ENCODE measurements at regions not wholly inside any gene's neighbourhood (a gene's known extent, or its start where the extent isn't known, plus 50 kb on each side); places are given as distances from the start of the nearest gene placed in this dataset.

DNA sequence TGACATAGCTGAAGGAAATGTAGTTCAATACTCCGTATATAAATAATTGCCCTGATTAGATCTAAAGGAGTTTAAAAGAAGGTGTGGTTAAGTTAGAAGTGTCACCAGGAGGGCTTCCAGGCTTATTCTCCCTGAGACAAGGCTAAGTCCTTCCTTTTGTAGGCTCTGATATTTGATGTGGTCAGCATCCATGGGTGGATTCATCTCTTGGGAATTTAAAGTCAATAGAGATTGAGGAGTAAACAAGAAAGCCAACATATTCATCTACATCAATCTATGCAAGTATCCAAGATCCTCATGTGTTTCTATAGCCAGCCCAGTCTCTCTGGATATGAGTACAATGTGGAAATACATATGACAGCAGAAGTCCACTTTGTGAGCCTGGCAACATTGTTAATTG lies 76.8 kb downstream of the KCTD12 start:
- Mint-ChIP-seq H3K27ac (no peak overlapping the region), H3K36me3 (no peaks in the 10 kb centered on the region), H3K4me1 (no peaks in the 10 kb centered on the region), H3K9me3 (peaks cover 2% of the 10 kb centered on the region), H3K4me3 (no peak overlapping the region), H3K27me3 (peaks cover 3% of the 10 kb centered on the region)
- POLR2A ChIA-PET: no interaction called here
- no peak for ATAC-seq (ENCODE audit: low read depth)
- DNase-seq: no peak

DNA sequence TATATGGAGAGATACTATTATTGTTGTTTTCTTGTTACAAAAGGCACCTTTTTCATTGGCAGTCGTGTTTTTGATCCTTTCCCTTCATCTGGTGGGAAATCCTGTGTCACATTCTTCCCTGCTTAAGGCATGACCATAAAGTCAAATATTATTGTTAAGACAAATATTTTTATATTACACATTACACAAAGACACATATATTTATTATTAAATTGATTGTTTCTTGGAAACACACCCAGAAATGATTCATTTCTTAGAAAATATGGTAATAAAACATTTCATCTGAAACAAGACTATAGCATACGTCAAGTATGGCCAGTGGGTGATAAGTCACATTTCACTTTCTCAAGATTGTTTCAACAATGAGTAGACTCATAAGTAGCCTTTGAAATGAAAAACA lies 77.3 kb downstream of the KCTD12 start:
- Mint-ChIP-seq H3K4me1 (no peaks in the 10 kb centered on the region), H3K27ac (no peak overlapping the region), H3K27me3 (peaks cover 3% of the 10 kb centered on the region), H3K4me3 (no peak overlapping the region), H3K36me3 (no peaks in the 10 kb centered on the region), H3K9me3 (peaks cover 2% of the 10 kb centered on the region)
- no peak for ATAC-seq (ENCODE audit: low read depth)
- POLR2A ChIA-PET: no interaction called here
- no peak for DNase-seq

DNA sequence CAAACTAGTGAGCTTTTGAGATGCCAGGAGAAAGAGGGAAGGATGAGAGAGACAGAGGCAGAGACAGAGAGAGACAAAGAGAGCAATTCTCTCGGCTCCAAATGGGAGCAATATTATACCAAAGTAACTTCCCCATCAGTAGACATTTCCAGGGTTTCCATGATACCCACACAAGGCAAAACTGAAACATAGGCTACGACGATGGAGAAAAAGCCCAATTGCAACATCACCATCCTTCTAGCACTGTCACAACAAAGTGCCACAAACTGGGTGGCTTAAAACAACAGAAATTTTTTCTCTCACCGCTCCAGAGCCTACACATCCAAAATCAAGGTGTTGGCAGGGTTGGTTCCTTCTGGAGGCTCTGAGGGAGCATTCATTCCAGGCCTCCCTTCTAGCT lies 81.4 kb downstream of the KCTD12 start:
- ATAC-seq (ENCODE audit: low read depth) (no peak), DNase-seq (no peak)
- Mint-ChIP-seq H3K27me3 (no peaks in the 10 kb centered on the region), H3K9me3 (no peaks in the 10 kb centered on the region), H3K36me3 (no peaks in the 10 kb centered on the region), H3K4me3 (no peak overlapping the region), H3K27ac (no peak overlapping the region), H3K4me1 (no peaks in the 10 kb centered on the region)
- POLR2A ChIA-PET: no interaction called here

DNA sequence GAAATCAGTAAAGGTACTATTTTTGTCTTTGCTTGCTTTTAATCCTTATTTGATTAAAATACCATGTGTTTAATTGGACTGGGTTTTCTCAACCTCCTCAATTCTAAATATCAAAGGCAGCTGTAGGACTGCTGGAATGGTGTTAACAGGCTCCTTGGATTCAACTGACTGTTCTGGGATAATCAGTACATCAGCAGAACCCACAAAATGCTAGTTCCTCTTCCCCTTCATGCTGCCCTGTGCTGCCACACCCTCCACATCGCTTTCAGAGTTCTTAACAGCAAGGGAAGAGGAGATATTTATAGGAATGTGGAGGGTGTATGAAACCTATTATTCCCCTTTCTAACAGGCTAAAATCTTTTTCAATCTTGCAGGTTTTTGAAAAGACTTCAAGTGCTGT lies 82.4 kb downstream of the KCTD12 start:
- no peaks in the 10 kb centered on the region for H3K27me3 Mint-ChIP-seq
- DNase-seq (no peak), ATAC-seq (ENCODE audit: low read depth) (no peak)
- no peaks in the 10 kb centered on the region for H3K36me3 Mint-ChIP-seq
- POLR2A ChIA-PET: no interaction called here
- no peaks in the 10 kb centered on the region for H3K4me1 Mint-ChIP-seq
- no peak overlapping the region for H3K4me3 Mint-ChIP-seq
- H3K9me3 Mint-ChIP-seq: no peaks in the 10 kb centered on the region
- no peak overlapping the region for H3K27ac Mint-ChIP-seq

DNA sequence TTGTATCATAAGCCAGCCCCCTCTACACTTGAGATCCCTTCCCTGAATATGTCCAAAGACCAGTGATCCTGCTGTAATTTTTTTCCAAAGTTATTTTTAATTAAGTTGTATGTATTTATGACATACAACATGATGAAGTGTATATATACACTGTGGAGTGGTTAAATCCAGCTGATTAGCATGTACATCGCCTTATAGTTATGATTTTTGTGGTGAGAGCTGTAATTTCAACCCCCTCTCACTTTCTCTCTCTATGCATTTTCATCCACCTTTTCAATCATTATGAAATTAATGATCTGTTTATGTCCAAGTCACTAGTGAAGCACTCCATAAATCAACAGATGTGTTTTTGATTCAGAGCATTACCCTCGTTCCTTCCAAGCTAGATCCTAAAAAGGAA lies 85.3 kb downstream of the KCTD12 start:
- Mint-ChIP-seq H3K27ac (no peak overlapping the region), H3K27me3 (no peaks in the 10 kb centered on the region), H3K4me3 (no peak overlapping the region), H3K4me1 (no peaks in the 10 kb centered on the region), H3K9me3 (no peaks in the 10 kb centered on the region), H3K36me3 (no peaks in the 10 kb centered on the region)
- DNase-seq: no peak
- no peak for ATAC-seq (ENCODE audit: low read depth)
- POLR2A ChIA-PET: no interaction called here

DNA sequence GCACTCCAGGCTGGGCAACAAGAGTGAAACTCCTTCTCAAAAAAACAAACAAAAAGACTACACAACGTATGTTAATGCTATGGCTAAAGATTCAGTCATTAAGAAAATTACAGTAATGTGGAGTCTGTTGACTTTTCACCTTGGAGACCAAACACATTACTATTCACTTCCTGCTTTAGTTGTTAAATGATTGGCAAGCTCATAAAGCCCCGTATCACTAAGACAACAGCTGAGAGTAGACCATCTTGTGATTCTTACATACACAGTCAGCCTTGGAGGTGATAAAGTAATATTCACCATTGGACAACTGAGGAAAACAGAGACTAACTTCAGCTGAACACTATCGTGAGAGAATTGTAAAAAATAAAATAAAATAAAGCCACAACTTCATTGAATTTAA lies 86.5 kb downstream of the KCTD12 start:
- POLR2A ChIA-PET: no interaction called here
- no peaks in the 10 kb centered on the region for H3K4me1 Mint-ChIP-seq
- H3K27me3 Mint-ChIP-seq: no peaks in the 10 kb centered on the region
- no peaks in the 10 kb centered on the region for H3K36me3 Mint-ChIP-seq
- no peaks in the 10 kb centered on the region for H3K9me3 Mint-ChIP-seq
- H3K4me3 Mint-ChIP-seq: no peak overlapping the region
- DNase-seq: no peak
- no peak overlapping the region for H3K27ac Mint-ChIP-seq
- ATAC-seq (ENCODE audit: low read depth): no peak

DNA sequence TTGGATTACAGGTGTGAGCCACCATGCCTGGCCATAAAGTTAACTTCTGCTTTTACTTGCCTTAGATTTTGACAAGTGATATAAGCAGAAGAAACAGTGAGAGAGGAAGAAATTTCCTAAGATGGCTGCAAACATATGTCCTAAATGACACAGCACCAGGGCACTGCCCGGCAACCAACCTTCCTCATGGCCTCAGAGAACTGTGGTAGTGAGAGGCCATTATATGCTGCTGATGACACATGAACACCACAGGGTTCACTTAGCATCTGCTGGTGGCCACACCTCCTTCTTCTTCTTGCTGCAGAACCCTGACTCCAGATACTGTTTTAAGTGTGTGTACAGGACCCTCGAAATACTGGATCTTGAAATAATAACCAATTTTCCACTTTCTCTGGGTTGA lies 88.2 kb downstream of the KCTD12 start:
- ATAC-seq (ENCODE audit: low read depth) (no peak), DNase-seq (no peak)
- Mint-ChIP-seq H3K4me1 (no peaks in the 10 kb centered on the region), H3K27ac (no peak overlapping the region), H3K9me3 (no peaks in the 10 kb centered on the region), H3K4me3 (no peak overlapping the region), H3K36me3 (no peaks in the 10 kb centered on the region), H3K27me3 (no peaks in the 10 kb centered on the region)
- POLR2A ChIA-PET: no interaction called here

DNA sequence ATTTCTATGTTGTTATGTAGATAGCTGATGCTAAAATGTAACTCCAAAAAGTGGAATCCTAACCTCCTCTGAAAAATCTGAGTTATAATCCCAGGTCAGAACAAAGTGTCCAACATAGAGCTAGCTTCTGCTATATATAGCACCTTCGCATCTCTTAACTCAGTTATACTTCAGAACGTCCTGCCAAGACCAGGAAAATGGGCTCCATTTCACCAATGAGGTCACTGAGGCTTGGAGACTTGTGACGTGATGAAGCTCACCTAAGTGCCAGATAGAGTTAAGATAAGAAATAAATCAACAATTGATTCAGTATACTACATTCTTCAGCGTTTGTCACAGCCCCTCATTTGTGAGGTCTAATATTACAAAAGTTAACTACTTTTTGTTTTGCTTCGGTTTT lies 88.8 kb downstream of the KCTD12 start:
- H3K36me3 Mint-ChIP-seq: no peaks in the 10 kb centered on the region

DNA sequence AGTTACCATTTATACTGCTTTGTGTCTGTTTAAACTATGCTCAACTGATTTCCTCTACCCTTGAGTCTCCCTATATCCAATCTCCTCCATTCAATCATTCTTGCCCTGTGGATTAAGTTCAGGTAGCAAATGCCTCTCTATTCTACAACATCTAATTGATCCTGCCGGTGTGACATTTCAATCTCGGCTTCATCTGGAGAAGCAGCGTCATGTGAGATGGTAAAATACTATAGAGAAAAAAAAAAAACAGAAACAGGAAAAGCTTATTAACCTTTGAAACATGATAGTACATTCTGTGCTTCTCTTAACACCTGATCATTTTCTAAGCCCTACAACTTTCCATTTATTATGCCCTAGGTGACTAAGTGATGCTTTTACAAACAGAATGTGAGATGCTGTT lies 89.4 kb downstream of the KCTD12 start:
- Mint-ChIP-seq H3K27me3 (no peaks in the 10 kb centered on the region), H3K9me3 (no peaks in the 10 kb centered on the region), H3K4me3 (no peak overlapping the region), H3K36me3 (no peaks in the 10 kb centered on the region), H3K4me1 (no peaks in the 10 kb centered on the region), H3K27ac (no peak overlapping the region)
- ATAC-seq (ENCODE audit: low read depth) (no peak), DNase-seq (no peak)
- POLR2A ChIA-PET: no interaction called here

More for the DNA sequence above, 88.8 kb downstream of the KCTD12 start:
- no peak for DNase-seq
- Mint-ChIP-seq H3K9me3 (no peaks in the 10 kb centered on the region), H3K27ac (no peak overlapping the region), H3K27me3 (no peaks in the 10 kb centered on the region), H3K4me1 (no peaks in the 10 kb centered on the region), H3K4me3 (no peak overlapping the region)
- ATAC-seq (ENCODE audit: low read depth): no peak
- POLR2A ChIA-PET: no interaction called here

DNA sequence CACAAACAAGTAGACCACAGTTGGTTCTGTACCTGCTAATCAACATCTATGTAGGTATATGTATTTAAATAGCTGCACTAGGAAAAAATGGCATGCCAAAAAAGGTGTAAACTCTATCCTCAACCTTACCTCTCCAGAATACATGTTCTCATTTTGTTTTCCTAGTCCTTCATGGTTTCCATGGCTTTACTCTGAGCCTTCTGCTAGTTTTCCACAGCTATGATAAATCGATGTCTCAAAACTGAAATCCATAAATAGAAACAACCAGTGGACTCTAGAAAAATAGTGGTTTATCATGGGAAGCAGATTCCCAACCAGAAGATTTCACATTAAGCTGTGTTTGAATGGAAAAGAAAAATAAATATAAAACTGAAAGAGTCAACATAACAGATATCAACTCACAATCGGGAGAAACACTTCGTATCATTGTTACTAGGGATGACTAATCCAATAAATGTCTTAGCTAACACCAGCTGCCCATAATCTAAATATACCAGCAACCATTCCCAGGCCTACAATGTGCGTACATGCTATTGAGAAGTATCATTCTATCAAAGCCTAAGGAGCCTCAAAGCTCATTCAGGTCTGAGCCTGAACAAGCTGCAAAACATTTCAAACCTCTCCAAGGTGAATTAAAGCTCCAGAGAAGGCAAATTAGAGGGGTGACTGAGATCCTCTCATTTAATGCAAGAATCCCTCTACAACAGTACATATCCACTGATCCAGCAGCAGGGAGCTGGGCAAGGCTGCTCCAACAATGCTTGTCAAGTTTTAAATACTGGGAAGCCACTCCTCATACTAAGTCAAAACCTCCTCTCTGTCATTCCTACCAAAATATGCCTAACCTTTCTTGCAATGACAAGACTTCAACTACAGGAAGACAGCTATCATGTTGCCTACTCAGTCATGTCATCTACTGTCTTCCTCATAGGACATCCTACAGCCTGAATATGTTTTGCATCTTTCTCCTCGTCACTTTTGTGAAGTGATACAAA lies 90.2 kb downstream of the KCTD12 start:
- no peaks in the 10 kb centered on the region for H3K9me3 Mint-ChIP-seq
- H3K27ac Mint-ChIP-seq: no peak overlapping the region
- DNase-seq: no peak
- H3K4me1 Mint-ChIP-seq: no peaks in the 10 kb centered on the region
- POLR2A ChIA-PET: no interaction called here
- no peaks in the 10 kb centered on the region for H3K27me3 Mint-ChIP-seq
- H3K4me3 Mint-ChIP-seq: no peak overlapping the region
- H3K36me3 Mint-ChIP-seq: no peaks in the 10 kb centered on the region
- no peak for ATAC-seq (ENCODE audit: low read depth)

DNA sequence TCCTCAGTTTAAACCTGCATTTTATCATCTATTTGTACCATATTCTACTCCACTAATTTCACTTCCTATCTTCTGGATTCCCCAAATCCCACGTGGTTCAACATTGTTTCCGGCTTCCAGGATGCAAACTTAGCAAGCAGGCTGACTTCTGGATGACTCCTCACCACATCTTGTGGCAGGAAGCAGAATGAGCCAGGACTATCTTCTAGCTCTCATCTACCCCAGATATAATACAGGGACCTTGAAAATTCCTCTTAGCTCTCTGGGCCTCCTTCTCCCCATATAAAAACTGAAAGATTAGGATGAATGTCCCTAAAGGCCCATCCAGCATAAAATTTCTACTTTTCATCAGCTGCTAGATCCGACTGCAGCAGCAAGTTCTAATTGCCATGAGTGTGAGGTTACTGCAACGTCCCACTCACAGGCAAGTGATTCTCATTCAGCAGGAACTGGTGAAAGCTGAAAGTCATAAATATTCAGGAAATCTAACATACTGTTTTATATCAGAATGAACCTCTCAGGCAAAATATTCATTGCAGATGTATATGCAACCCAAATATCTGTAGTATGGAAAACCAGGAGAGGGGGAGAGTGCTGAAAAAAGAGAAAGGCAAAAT lies 93.4 kb downstream of the KCTD12 start:
- no peak overlapping the region for H3K4me3 Mint-ChIP-seq
- no peaks in the 10 kb centered on the region for H3K9me3 Mint-ChIP-seq
- H3K4me1 Mint-ChIP-seq: no peaks in the 10 kb centered on the region
- no peak for DNase-seq
- H3K27ac Mint-ChIP-seq: no peak overlapping the region
- no peak for ATAC-seq (ENCODE audit: low read depth)
- no peaks in the 10 kb centered on the region for H3K36me3 Mint-ChIP-seq
- POLR2A ChIA-PET: no interaction called here
- no peaks in the 10 kb centered on the region for H3K27me3 Mint-ChIP-seq

DNA sequence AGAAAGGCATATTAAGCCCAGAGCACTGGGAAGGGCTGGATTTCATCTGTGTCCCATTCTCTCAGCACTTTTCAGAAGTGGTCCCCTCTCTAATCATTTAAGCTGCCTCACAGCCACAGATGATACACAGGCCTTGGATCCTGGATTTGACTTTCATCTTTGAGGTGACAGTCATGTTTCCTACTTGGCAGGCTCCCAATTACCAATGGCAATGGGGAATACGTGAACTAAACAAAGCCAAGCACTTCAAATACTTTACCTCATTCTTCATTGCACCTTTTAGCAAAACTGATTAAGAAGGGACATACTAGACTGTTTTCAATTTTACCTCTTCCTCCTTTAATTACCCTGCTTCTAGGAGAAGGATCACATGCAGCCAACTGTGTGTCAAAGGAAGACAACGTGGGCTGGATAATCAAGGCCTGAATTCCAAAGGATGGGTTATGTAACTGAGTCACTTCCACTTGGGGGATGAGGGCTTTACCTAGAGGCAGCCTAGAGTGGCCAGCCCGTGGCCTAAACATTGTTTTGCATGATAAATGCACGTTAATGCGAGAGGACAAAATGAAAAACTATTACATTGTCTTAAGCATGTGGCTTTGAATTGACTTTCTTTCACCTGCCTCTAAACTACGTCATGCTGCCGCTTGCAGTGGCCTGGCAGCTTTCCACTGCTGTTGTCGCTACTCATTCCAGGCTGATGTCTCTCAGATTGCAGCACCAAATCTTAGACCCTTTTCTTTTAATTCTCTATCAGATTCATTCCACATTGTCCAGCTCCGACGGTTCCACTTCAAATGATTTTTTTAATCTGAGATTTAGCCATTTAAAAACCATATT lies 95.0 kb downstream of the KCTD12 start:
- H3K36me3 Mint-ChIP-seq: no peaks in the 10 kb centered on the region

DNA sequence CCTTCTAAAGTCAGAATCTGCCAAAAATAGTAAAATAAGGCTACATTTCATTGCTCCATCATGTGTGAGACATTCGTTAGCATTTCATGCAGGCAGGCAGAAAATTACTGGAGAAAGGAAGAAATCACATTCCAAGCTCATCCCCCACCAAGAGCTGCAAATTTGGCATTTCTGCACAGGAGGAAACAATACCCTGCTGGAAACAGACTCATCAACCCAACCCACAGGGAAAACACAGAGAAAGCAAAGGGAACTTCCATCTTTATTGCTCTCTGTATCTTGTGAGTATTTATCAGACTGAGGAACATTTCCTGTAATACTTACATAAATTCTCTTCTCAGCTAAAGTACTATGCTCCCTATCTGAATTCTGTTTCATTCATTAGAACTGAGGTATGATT lies 95.7 kb downstream of the KCTD12 start:
- H3K36me3 Mint-ChIP-seq: no peaks in the 10 kb centered on the region
- H3K27me3 Mint-ChIP-seq: peaks cover 3% of the 10 kb centered on the region
- no peaks in the 10 kb centered on the region for H3K9me3 Mint-ChIP-seq
- DNase-seq: no peak
- ATAC-seq (ENCODE audit: low read depth): no peak
- H3K4me3 Mint-ChIP-seq: no peak overlapping the region
- H3K4me1 Mint-ChIP-seq: no peaks in the 10 kb centered on the region
- H3K27ac Mint-ChIP-seq: no peak overlapping the region
- POLR2A ChIA-PET: no interaction called here

More for the DNA sequence above, 95.0 kb downstream of the KCTD12 start:
- H3K27ac Mint-ChIP-seq: no peak overlapping the region
- peaks cover under 1% of the 10 kb centered on the region for H3K27me3 Mint-ChIP-seq
- no peaks in the 10 kb centered on the region for H3K9me3 Mint-ChIP-seq
- no peaks in the 10 kb centered on the region for H3K4me1 Mint-ChIP-seq
- DNase-seq: no peak
- H3K4me3 Mint-ChIP-seq: no peak overlapping the region
- no peak for ATAC-seq (ENCODE audit: low read depth)
- POLR2A ChIA-PET: no interaction called here

DNA sequence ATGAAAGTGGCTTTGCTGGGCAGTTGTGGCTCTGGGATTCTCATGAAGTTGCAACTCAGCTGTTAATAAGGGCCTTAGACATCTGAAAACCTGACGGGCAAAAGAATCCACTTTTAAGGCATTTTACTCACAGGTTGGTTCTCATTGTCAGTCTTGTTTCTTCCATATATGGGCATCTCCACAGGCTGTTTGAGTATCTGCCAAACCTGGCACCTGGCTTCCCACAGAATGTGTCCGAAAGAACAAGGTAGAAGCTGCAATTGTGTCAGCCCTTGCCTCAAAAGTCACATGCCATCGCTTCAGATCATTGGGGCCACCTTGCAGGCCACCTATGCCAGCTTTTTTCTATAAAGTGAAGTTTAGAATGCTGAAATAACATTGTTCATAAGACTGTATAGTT lies 102.4 kb downstream of the KCTD12 start:
- Mint-ChIP-seq H3K4me3 (no peak overlapping the region), H3K27me3 (peaks cover 6% of the 10 kb centered on the region), H3K9me3 (no peaks in the 10 kb centered on the region), H3K4me1 (no peaks in the 10 kb centered on the region), H3K36me3 (no peaks in the 10 kb centered on the region), H3K27ac (no peak overlapping the region)
- no peak for DNase-seq
- no peak for ATAC-seq (ENCODE audit: low read depth)
- POLR2A ChIA-PET: no interaction called here

All from activated naive CD8-positive, alpha-beta T cell treated with anti-CD3 and anti-CD28 coated beads, Interleukin-2, amount 10 ng/mL, durations not matched to agents 7 days and 5 days (primary cell).